ENCODE measurements at regions not wholly inside any gene's neighbourhood (a gene's known extent, or its start where the extent isn't known, plus 50 kb on each side); places are given as distances from the start of the nearest gene placed in this dataset.

GRCh38 chr10:44263771-44264170 lies 121.1 kb downstream of the CXCL12 start:
- TF ChIP-seq POLR2A (IDR thresholded peaks at IDR 0.05) (no peak), POLR2AphosphoS5 (IDR thresholded peaks at IDR 0.05) (no peak)

Measured in gastroesophageal sphincter (tissue), 2 donors.